GM12878 (cell line): ENCODE measurements at regions not wholly inside any gene's neighbourhood (a gene's known extent, or its start where the extent isn't known, plus 50 kb on each side); places are given as distances from the start of the nearest gene placed in this dataset.

Source experiments
- ATAC-seq: fragments of 200-7000 bp; cut with Tn5 transposase; 3 replicates; pipeline ENCODE4 v1.9.1; 2020; ENCODE audit warnings: mild to moderate bottlenecking, moderate library complexity
- BruUV-seq: library from RNA; stranded (reverse); fragments of 400-500 nt; replicated peaks from 2 replicates; lab custom pipeline; 2021; lab: Mats Ljungman, UMichigan
- CTCF ChIA-PET: fragments of 300-600 bp; sonication (Branson Sonifier 250); formaldehyde crosslinking; extraction: SDS; loops from one replicate; lab custom pipeline; 2021; ENCODE audit warnings: inconsistent platforms; lab: Yijun Ruan, JAX
- POLR2A ChIA-PET: fragments of 350-600 bp; formaldehyde crosslinking; extraction: SDS; loops from one replicate; lab custom pipeline; 2021; ENCODE audit warnings: inconsistent platforms; lab: Charles Lee
- RAD21 ChIA-PET: fragments of 300-600 bp; sonication (Branson Sonifier 250); formaldehyde crosslinking; loops from one replicate; lab custom pipeline; 2023; ENCODE audit warnings: antibody characterized with exemption; ENCODE audit not compliant: unreplicated experiment; lab: Charles Lee
- SMC1A ChIA-PET: fragments of 300-600 bp; sonication (Branson Sonifier 250); formaldehyde crosslinking; loops from one replicate; lab custom pipeline; 2023; ENCODE audit not compliant: unreplicated experiment, uncharacterized antibody; lab: Charles Lee
- DNase-seq: peaks from one replicate; pipeline ENCODE4 v3.0.0-alpha.2; 2011; ENCODE audit warnings: low read depth, low spot score
- FAIRE-seq: peaks from 3 replicates; lab custom pipeline; 2011; peaks lifted over from hg19 to GRCh38; lab: Jason Lieb, UNC
- H2AFZ ChIP-seq: 2 replicates; pipeline ENCODE4 v1.6.0; 2011; ENCODE audit warnings: low read depth, low read length, control low read depth; ENCODE audit not compliant: control insufficient read depth
- H3K27ac ChIP-seq: 2 replicates; pipeline ENCODE4 v1.5.1; 2011; ENCODE audit warnings: control low read depth; ENCODE audit not compliant: control insufficient read depth, insufficient read depth
- H3K27me3 ChIP-seq, 2 experiments: replicated peaks in 1 of 2; 2 replicates each; pipeline versions ENCODE4 v1.6.0 to v1.6.1; 2011; ENCODE audit warnings: low read length in 1 of 2; ENCODE audit not compliant: control insufficient read depth in 2 of 2, insufficient read depth in 2 of 2
- H3K36me3 ChIP-seq, 2 experiments: 2 replicates each; pipeline ENCODE4 v1.5.1; 2011; ENCODE audit warnings: low read length in 1 of 2; ENCODE audit not compliant: control insufficient read depth in 2 of 2, insufficient read depth in 2 of 2
- H3K4me1 ChIP-seq: 2 replicates; pipeline ENCODE4 v1.6.1; 2011; ENCODE audit warnings: mild to moderate bottlenecking, low read length, moderate library complexity, mixed read lengths; ENCODE audit not compliant: control insufficient read depth, insufficient read depth
- H3K4me2 ChIP-seq: 2 replicates; pipeline ENCODE4 v1.6.0; 2011; ENCODE audit warnings: control low read depth; ENCODE audit not compliant: control insufficient read depth, insufficient read depth
- H3K4me3 ChIP-seq: fragments of 200-600 bp; sonication (generic); 2 replicates; pipeline ENCODE4 v1.5.1; 2016
- H3K79me2 ChIP-seq: 2 replicates; pipeline ENCODE4 v1.6.0; 2011; ENCODE audit warnings: low read length; ENCODE audit not compliant: control insufficient read depth, insufficient read depth
- H3K9ac ChIP-seq: 2 replicates; pipeline ENCODE4 v1.8.0; 2011; ENCODE audit warnings: low read length, control low read depth, mixed read lengths; ENCODE audit not compliant: control insufficient read depth, insufficient read depth
- H3K9me3 ChIP-seq: replicated peaks from 3 replicates; pipeline ENCODE4 v1.5.1; 2011; ENCODE audit warnings: mild to moderate bottlenecking, low read length; ENCODE audit not compliant: control insufficient read depth, insufficient read depth
- H4K20me1 ChIP-seq: 2 replicates; pipeline ENCODE4 v1.6.0; 2011; ENCODE audit not compliant: control insufficient read depth, insufficient read depth
- CEBPB ChIP-seq, 2 experiments: fragments of 150-350 bp in 1 of 2; IDR thresholded peaks; 2 replicates each; pipeline ENCODE4 v1.6.1; 2012 to 2014; ENCODE audit warnings: low read depth in 2 of 2, low read length in 2 of 2, borderline replicate concordance in 1 of 2, inconsistent platforms in 1 of 2
- POLR2A ChIP-seq: IDR thresholded peaks from 2 replicates; pipeline ENCODE4 v1.6.1; 2011; ENCODE audit warnings: low read depth, mild to moderate bottlenecking, low read length
- RCOR1 ChIP-seq: conservative IDR thresholded peaks from 2 replicates; pipeline ENCODE4 v1.6.1; 2012; ENCODE audit warnings: low read depth, low read length, improper control_type of control experiment
- RUNX3 ChIP-seq: IDR thresholded peaks from 2 replicates; pipeline ENCODE4 v1.6.1; 2012; ENCODE audit warnings: low read length, inconsistent platforms
- WGBS: methylation state at CpG from one replicate; pipeline ENCODE4 v1.1.6; 2016; ENCODE audit warnings: low lambda C conversion rate; ENCODE audit not compliant: insufficient replicate concordance, insufficient coverage; ENCODE audit errors: missing lambda C conversion rate; 5-methylcytosine and 5-hydroxymethylcytosine counted together
- in situ Hi-C: fragments of 300-500 bp; cut with MboI; formaldehyde crosslinking; loops from 9 replicates; pipeline ENCODE4 v1.14.3; 2018; ENCODE audit warnings: mixed read lengths
- intact Hi-C: fragments of 100-400 bp; cut with micrococcal nuclease; formaldehyde crosslinking; loops from one replicate; pipeline ENCODE4 v1.14.2; 2022; ENCODE audit not compliant: unreplicated experiment

GRCh38 chr21:40967771-40968170 is 120.8 kb upstream of the DSCAM start (continued):
- TF ChIP-seq RUNX3 = no peak
- TF ChIP-seq, all 136 proteins: peak for 0

GRCh38 chr21:40972151-40972550 is 125.2 kb upstream of the DSCAM start:
- no TSS peak for BruUV-seq
- Histone ChIP-seq H2AFZ (no peak overlapping the region), H3K4me2 (no peak overlapping the region), H3K9ac (no peak overlapping the region), H4K20me1 (no peaks in the 10 kb centered on the region), H3K9me3 (no peaks in the 10 kb centered on the region; the same call in 2 of the 3 replicates), H3K27ac (no peak overlapping the region), H3K4me3 (no peak overlapping the region), H3K36me3 (no peaks in the 10 kb centered on the region), H3K4me1 (no peaks in the 10 kb centered on the region), H3K79me2 (no peaks in the 10 kb centered on the region), H3K27me3 (no peaks in the 10 kb centered on the region)
- intact Hi-C loops (no loop called here), in situ Hi-C loops (no loop called here)
- ATAC-seq (no peak), DNase-seq (no peak), FAIRE-seq (no peak)
- TF ChIP-seq RCOR1 (no peak), POLR2A (no peak)
- SMC1A ChIA-PET = no interaction called here
- RAD21 ChIA-PET = no interaction called here
- 26% methylated on average over 2 of the region's 2 CpGs for whole genome bisulfite sequencing
- POLR2A ChIA-PET = no interaction called here
- CTCF ChIA-PET = no interaction called here

- Histone ChIP-seq H3K36me3 (no peaks in the 10 kb centered on the region), H2AFZ (no peak overlapping the region), H3K27ac (no peak overlapping the region), H3K79me2 (no peaks in the 10 kb centered on the region), H4K20me1 (no peaks in the 10 kb centered on the region), H3K27me3 (no peaks in the 10 kb centered on the region), H3K4me2 (no peak overlapping the region), H3K4me3 (no peak overlapping the region), H3K4me1 (no peaks in the 10 kb centered on the region), H3K9me3 (no peaks in the 10 kb centered on the region; the same call in 2 of the 3 replicates), H3K9ac (no peak overlapping the region)
- TF ChIP-seq CEBPB (IDR thresholded peaks at IDR 0.05; ENCODE audit: borderline replicate concordance in 1 of 2, low read depth in 2 of 2, low read length in 2 of 2) = no peak
- in situ Hi-C loops = no loop called here
- intact Hi-C loops = no loop called here
- ChIA-PET RAD21 (no interaction called here), CTCF (no interaction called here), POLR2A (no interaction called here), SMC1A (no interaction called here)
- ATAC-seq (no peak), DNase-seq (no peak), FAIRE-seq (no peak)
- no TSS peak for BruUV-seq
Measured at GRCh38 chr21:40976198-40977109, 129.5 kb upstream of the DSCAM start.
